GM23338 (cell line): ENCODE measurements at regions not wholly inside any gene's neighbourhood (a gene's known extent, or its start where the extent isn't known, plus 50 kb on each side); places are given as distances from the start of the nearest gene placed in this dataset.

Source experiments
- ATAC-seq: fragments of 200-7000 bp; cut with Tn5 transposase; 3 replicates; pipeline ENCODE4 v1.9.1; 2020
- DNase-seq: peaks from one replicate; pipeline ENCODE4 v3.0.0-alpha.2; 2015; ENCODE audit warnings: low spot score
- H2AFZ ChIP-seq: fragments of 200-600 bp; sonication (generic); 2 replicates; pipeline ENCODE4 v1.8.0; 2016; ENCODE audit warnings: antibody characterized with exemption, mild to moderate bottlenecking, moderate library complexity
- H3F3A ChIP-seq: fragments of 200-600 bp; sonication (generic); replicated peaks from 2 replicates; pipeline ENCODE4 v1.8.0; 2017; ENCODE audit warnings: antibody characterized with exemption, mixed run types, low read depth
- H3K27ac ChIP-seq: fragments of 200-600 bp; sonication (generic); 2 replicates; pipeline ENCODE4 v1.6.1; 2016; ENCODE audit warnings: low read depth
- H3K27me3 ChIP-seq: fragments of 200-600 bp; sonication (generic); 2 replicates; pipeline ENCODE4 v1.8.0; 2016; ENCODE audit warnings: mild to moderate bottlenecking, mixed run types, moderate library complexity; ENCODE audit not compliant: insufficient read depth
- H3K36me3 ChIP-seq: fragments of 200-600 bp; sonication (generic); 2 replicates; pipeline ENCODE4 v1.8.0; 2016; ENCODE audit warnings: mild to moderate bottlenecking; ENCODE audit not compliant: insufficient read depth
- H3K4me1 ChIP-seq: fragments of 200-600 bp; sonication (generic); 2 replicates; pipeline ENCODE4 v1.8.0; 2016; ENCODE audit warnings: mild to moderate bottlenecking, moderate library complexity; ENCODE audit not compliant: insufficient read depth
- H3K4me2 ChIP-seq: fragments of 200-600 bp; sonication (generic); 2 replicates; pipeline ENCODE4 v1.7.1; 2017; ENCODE audit warnings: mixed run types
- H3K4me3 ChIP-seq: fragments of 200-600 bp; sonication (generic); 2 replicates; pipeline ENCODE4 v1.6.1; 2016; ENCODE audit warnings: mixed run types
- H3K79me2 ChIP-seq: fragments of 200-600 bp; sonication (generic); replicated peaks from 2 replicates; pipeline ENCODE4 v1.8.0; 2017; ENCODE audit warnings: mild to moderate bottlenecking; ENCODE audit not compliant: insufficient read depth
- H3K9me2 ChIP-seq: fragments of 200-600 bp; sonication (generic); 2 replicates; pipeline ENCODE4 v1.8.0; 2017; ENCODE audit not compliant: insufficient read depth
- H4K20me1 ChIP-seq: fragments of 200-600 bp; sonication (generic); replicated peaks from 2 replicates; pipeline ENCODE4 v1.8.0; 2017; ENCODE audit warnings: mild to moderate bottlenecking; ENCODE audit not compliant: insufficient read depth
- H3K27ac Mint-ChIP-seq: 2 replicates; pipeline ENCODE4 v1.8.0; 2020; ENCODE audit warnings: inconsistent platforms, mild to moderate bottlenecking, moderate library complexity, mixed read lengths
- H3K27me3 Mint-ChIP-seq: 3 replicates; pipeline ENCODE4 v1.8.0; 2022; ENCODE audit warnings: low read depth, mild to moderate bottlenecking, moderate library complexity, mixed read lengths, inconsistent platforms; ENCODE audit not compliant: insufficient read depth, poor library complexity
- H3K36me3 Mint-ChIP-seq: 3 replicates; pipeline ENCODE4 v1.8.0; 2021; ENCODE audit warnings: low read depth, mild to moderate bottlenecking, inconsistent platforms, moderate library complexity, mixed read lengths
- H3K4me1 Mint-ChIP-seq: 3 replicates; pipeline ENCODE4 v1.8.0; 2020; ENCODE audit warnings: mild to moderate bottlenecking, inconsistent platforms, mixed read lengths
- H3K4me3 Mint-ChIP-seq: 3 replicates; pipeline ENCODE4 v1.8.0; 2021; ENCODE audit warnings: moderate library complexity, mild to moderate bottlenecking, inconsistent platforms, mixed read lengths
- H3K9me3 Mint-ChIP-seq: 3 replicates; pipeline ENCODE4 v1.8.0; 2020; ENCODE audit warnings: moderate library complexity, mild to moderate bottlenecking, inconsistent platforms, mixed read lengths
- CREB1 ChIP-seq: fragments of 250-450 bp; sonication (Bioruptor Pico); IDR thresholded peaks from 2 replicates; pipeline ENCODE4 v1.5.0; 2020; ENCODE audit warnings: low read depth, mild to moderate bottlenecking, moderate library complexity
- EZH2 ChIP-seq: fragments of 200-600 bp; sonication (generic); IDR thresholded peaks from one replicate; pipeline ENCODE4 v1.8.0; 2017; ENCODE audit warnings: antibody characterized with exemption, mild to moderate bottlenecking, low read depth; ENCODE audit not compliant: unreplicated experiment
- EZH2phosphoT487 ChIP-seq: fragments of 200-600 bp; sonication (generic); IDR thresholded peaks from one replicate; pipeline ENCODE4 v1.8.1; 2018; ENCODE audit warnings: antibody characterized with exemption; ENCODE audit not compliant: unreplicated experiment
- JUNB ChIP-seq: IDR thresholded peaks from one replicate; pipeline ENCODE4 v1.6.1; 2016; ENCODE audit warnings: antibody characterized with exemption; ENCODE audit not compliant: unreplicated experiment
- NANOG ChIP-seq: IDR thresholded peaks from 2 replicates; pipeline ENCODE4 v1.6.1; 2016; ENCODE audit warnings: antibody characterized with exemption, borderline replicate concordance
- STAT1 ChIP-seq: IDR thresholded peaks from one replicate; pipeline ENCODE4 v1.6.1; 2016; ENCODE audit warnings: antibody characterized with exemption; ENCODE audit not compliant: unreplicated experiment
- ZNF114 ChIP-seq: fragments of 250-450 bp; sonication (Bioruptor Pico); IDR thresholded peaks from 2 replicates; pipeline ENCODE4 v1.5.0; 2020; ENCODE audit warnings: mild to moderate bottlenecking, moderate library complexity
- ZNF331 ChIP-seq: fragments of 250-450 bp; sonication (Bioruptor Pico); IDR thresholded peaks from 2 replicates; pipeline ENCODE4 v1.5.0; 2020; ENCODE audit warnings: low read depth, mild to moderate bottlenecking, moderate library complexity
- TF ChIP-seq, protein P1 (sequence below): fragments of 250-450 bp; sonication (Bioruptor Pico); IDR thresholded peaks from 2 replicates; pipeline ENCODE4 v1.5.0; 2020; ENCODE audit warnings: mild to moderate bottlenecking, moderate library complexity
- TF ChIP-seq, protein P2 (sequence below): IDR thresholded peaks from one replicate; pipeline ENCODE4 v1.6.1; 2018; ENCODE audit warnings: antibody characterized with exemption; ENCODE audit not compliant: unreplicated experiment

DNA sequence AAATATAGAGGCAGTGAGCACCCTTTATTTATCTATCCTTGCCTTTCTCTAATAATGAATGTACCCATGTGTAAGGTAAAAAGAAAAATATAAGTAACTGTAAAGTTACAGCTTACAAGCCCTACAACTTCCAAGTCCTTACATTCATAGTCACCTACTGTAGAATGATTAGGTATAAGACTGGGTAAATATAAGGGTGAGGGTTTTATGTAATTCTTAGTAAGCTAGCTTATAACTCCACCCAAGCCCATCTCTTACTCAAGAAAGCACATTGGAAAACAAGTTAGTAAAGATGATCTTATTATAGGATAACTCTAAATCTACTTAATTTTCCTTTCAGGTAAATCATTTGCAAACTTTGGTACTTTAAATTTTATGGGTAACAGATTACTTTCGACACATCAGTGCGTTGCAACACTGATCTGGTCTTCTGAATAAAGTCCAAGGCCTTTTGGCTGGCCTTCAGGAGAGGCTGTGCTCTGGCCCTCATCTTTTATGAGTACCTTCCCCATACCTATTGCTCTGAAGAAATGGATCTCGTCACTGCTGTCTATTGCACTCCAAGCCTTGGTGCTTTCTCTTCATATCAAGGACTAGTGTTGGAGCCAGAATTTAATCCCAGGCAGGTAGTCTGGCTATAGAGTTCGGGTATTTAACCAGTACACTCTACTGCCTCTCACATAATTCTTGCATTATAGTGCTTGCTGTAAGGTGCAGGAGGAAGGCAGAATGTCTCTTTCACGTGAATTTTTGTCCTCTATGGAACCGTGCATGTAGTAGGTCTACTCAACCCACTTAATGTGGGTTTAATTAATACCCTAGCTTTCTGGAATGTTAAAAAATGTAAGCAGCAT lies 443.6 kb upstream of the AR start:
- H3K9me2 ChIP-seq = no peaks in the 10 kb centered on the region
- H3K36me3 Mint-ChIP-seq = no peaks in the 10 kb centered on the region
- H3K9me3 Mint-ChIP-seq = no peaks in the 10 kb centered on the region
- H4K20me1 ChIP-seq = no peaks in the 10 kb centered on the region
- DNase-seq = no peak
- H3K27ac Mint-ChIP-seq = no peak overlapping the region
- no peaks in the 10 kb centered on the region for H3K4me1 ChIP-seq
- no peak overlapping the region for H3K4me3 Mint-ChIP-seq
- no peak overlapping the region for H2AFZ ChIP-seq
- no peak for TF ChIP-seq CREB1 (CRISPR knock-in tag)
- no peak for TF ChIP-seq ZNF331 (CRISPR knock-in tag)
- TF ChIP-seq JUNB = no peak
- TF ChIP-seq EZH2 = no peak
- TF ChIP-seq, protein P1, sequence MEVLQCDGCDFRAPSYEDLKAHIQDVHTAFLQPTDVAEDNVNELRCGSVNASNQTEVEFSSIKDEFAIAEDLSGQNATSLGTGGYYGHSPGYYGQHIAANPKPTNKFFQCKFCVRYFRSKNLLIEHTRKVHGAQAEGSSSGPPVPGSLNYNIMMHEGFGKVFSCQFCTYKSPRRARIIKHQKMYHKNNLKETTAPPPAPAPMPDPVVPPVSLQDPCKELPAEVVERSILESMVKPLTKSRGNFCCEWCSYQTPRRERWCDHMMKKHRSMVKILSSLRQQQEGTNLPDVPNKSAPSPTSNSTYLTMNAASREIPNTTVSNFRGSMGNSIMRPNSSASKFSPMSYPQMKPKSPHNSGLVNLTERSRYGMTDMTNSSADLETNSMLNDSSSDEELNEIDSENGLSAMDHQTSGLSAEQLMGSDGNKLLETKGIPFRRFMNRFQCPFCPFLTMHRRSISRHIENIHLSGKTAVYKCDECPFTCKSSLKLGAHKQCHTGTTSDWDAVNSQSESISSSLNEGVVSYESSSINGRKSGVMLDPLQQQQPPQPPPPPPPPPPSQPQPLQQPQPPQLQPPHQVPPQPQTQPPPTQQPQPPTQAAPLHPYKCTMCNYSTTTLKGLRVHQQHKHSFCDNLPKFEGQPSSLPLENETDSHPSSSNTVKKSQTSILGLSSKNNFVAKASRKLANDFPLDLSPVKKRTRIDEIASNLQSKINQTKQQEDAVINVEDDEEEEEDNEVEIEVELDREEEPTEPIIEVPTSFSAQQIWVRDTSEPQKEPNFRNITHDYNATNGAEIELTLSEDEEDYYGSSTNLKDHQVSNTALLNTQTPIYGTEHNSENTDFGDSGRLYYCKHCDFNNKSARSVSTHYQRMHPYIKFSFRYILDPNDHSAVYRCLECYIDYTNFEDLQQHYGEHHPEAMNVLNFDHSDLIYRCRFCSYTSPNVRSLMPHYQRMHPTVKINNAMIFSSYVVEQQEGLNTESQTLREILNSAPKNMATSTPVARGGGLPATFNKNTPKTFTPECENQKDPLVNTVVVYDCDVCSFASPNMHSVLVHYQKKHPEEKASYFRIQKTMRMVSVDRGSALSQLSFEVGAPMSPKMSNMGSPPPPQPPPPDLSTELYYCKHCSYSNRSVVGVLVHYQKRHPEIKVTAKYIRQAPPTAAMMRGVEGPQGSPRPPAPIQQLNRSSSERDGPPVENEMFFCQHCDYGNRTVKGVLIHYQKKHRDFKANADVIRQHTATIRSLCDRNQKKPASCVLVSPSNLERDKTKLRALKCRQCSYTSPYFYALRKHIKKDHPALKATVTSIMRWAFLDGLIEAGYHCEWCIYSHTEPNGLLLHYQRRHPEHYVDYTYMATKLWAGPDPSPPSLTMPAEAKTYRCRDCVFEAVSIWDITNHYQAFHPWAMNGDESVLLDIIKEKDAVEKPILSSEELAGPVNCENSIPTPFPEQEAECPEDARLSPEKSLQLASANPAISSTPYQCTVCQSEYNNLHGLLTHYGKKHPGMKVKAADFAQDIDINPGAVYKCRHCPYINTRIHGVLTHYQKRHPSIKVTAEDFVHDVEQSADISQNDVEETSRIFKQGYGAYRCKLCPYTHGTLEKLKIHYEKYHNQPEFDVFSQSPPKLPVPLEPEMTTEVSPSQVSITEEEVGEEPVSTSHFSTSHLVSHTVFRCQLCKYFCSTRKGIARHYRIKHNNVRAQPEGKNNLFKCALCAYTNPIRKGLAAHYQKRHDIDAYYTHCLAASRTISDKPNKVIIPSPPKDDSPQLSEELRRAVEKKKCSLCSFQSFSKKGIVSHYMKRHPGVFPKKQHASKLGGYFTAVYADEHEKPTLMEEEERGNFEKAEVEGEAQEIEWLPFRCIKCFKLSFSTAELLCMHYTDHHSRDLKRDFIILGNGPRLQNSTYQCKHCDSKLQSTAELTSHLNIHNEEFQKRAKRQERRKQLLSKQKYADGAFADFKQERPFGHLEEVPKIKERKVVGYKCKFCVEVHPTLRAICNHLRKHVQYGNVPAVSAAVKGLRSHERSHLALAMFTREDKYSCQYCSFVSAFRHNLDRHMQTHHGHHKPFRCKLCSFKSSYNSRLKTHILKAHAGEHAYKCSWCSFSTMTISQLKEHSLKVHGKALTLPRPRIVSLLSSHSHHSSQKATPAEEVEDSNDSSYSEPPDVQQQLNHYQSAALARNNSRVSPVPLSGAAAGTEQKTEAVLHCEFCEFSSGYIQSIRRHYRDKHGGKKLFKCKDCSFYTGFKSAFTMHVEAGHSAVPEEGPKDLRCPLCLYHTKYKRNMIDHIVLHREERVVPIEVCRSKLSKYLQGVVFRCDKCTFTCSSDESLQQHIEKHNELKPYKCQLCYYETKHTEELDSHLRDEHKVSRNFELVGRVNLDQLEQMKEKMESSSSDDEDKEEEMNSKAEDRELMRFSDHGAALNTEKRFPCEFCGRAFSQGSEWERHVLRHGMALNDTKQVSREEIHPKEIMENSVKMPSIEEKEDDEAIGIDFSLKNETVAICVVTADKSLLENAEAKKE (CRISPR knock-in tag) = no peak
- no peak for TF ChIP-seq ZNF114 (CRISPR knock-in tag)
- no peak for TF ChIP-seq NANOG
- TF ChIP-seq, protein P2, sequence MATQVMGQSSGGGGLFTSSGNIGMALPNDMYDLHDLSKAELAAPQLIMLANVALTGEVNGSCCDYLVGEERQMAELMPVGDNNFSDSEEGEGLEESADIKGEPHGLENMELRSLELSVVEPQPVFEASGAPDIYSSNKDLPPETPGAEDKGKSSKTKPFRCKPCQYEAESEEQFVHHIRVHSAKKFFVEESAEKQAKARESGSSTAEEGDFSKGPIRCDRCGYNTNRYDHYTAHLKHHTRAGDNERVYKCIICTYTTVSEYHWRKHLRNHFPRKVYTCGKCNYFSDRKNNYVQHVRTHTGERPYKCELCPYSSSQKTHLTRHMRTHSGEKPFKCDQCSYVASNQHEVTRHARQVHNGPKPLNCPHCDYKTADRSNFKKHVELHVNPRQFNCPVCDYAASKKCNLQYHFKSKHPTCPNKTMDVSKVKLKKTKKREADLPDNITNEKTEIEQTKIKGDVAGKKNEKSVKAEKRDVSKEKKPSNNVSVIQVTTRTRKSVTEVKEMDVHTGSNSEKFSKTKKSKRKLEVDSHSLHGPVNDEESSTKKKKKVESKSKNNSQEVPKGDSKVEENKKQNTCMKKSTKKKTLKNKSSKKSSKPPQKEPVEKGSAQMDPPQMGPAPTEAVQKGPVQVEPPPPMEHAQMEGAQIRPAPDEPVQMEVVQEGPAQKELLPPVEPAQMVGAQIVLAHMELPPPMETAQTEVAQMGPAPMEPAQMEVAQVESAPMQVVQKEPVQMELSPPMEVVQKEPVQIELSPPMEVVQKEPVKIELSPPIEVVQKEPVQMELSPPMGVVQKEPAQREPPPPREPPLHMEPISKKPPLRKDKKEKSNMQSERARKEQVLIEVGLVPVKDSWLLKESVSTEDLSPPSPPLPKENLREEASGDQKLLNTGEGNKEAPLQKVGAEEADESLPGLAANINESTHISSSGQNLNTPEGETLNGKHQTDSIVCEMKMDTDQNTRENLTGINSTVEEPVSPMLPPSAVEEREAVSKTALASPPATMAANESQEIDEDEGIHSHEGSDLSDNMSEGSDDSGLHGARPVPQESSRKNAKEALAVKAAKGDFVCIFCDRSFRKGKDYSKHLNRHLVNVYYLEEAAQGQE = no peak
- TF ChIP-seq EZH2phosphoT487 = no peak
- no peak for TF ChIP-seq STAT1
- ATAC-seq = no peak
- H3F3A ChIP-seq = no peaks in the 10 kb centered on the region
- no peak overlapping the region for H3K4me3 ChIP-seq
- H3K4me1 Mint-ChIP-seq = no peaks in the 10 kb centered on the region
- no peaks in the 10 kb centered on the region for H3K79me2 ChIP-seq
- H3K27me3 Mint-ChIP-seq = no peaks in the 10 kb centered on the region
- H3K36me3 ChIP-seq = no peaks in the 10 kb centered on the region
- no peaks in the 10 kb centered on the region for H3K27me3 ChIP-seq
- no peak overlapping the region for H3K27ac ChIP-seq
- no peak overlapping the region for H3K4me2 ChIP-seq
